GM21515 (cell line): ENCODE measurements at regions not wholly inside any gene's neighbourhood (a gene's known extent, or its start where the extent isn't known, plus 50 kb on each side); places are given as distances from the start of the nearest gene placed in this dataset.

Experiments used
- ATAC-seq: cut with Tn5 transposase; IDR thresholded peaks from one replicate; pipeline ENCODE4 v1.9.1; 2021; ENCODE audit not compliant: unreplicated experiment

GRCh38 chr6:19771753-19772336 lies 65.3 kb upstream of the ID4 start:
- no peak for ATAC-seq

GRCh38 chr6:19772891-19773290 lies 64.3 kb upstream of the ID4 start:
- no peak for ATAC-seq

GRCh38 chr6:19781269-19781668 lies 55.9 kb upstream of the ID4 start:
- no peak for ATAC-seq

- no peak for ATAC-seq
These were observed 54.6 kb upstream of the ID4 start for GRCh38 chr6:19782588-19782987.
